ENCODE measurements at regions not wholly inside any gene's neighbourhood (a gene's known extent, or its start where the extent isn't known, plus 50 kb on each side); places are given as distances from the start of the nearest gene placed in this dataset.
"Not testable (repeated sequence)": the region's sequence is repeated elsewhere in the genome, so short reads cannot be mapped to it uniquely, and the experiment has no call there.

DNA sequence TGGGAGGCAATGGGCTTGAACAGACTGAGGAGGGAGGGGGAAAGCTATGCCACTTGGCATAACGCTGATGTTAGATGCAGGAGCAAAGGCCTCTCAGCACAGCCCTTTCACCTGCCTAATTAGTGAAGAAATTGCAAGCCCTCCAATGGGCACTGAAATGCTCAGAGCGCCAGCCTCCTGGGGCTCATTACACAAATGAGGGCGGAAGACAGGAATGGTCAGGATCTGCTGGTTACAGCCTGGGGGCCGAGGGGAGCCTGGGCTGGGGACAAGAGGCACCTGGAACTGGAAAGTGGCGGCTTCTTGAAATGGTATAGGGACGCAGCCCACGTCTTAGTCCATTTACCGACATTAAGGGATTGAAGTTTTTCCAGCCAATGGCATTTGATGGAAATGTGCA, 50.2 kb upstream of the PLET1 start:
- DNase-seq (ENCODE audit: low read depth in 2 of 2) = no peak

DNA sequence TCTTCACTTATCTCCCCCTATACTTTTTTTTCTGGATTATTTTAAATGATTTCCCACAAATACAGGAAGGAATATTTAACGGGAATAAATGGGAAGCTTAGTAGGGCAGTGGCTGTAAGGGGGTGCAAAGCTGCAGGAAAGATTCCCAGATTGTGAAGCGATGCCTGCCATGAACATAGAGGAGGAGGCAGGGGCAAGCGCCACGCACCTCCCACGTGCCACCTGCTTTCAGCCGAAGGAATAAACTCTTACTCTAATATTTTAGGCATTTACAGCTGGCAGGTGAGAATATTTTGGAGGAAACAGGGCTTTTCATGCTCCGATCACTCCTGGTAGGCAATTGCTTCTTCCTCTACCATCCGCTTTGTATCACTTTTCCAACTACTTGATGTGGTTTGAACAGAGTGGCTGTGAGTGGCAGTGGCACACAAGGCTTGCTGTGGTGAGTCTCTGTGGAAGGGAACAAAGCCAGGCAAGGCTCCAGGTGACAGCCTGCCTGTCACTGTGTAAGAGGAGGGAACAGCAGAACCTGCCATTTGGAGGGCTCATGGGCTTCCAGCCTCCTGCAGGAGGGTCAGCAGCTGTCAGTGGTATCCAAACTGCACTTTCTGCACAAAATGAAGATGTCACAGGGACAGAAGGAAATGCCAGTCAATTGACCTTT, 54.5 kb upstream of the PLET1 start:
- DNase-seq (ENCODE audit: low read depth in 2 of 2) = no peak

DNA sequence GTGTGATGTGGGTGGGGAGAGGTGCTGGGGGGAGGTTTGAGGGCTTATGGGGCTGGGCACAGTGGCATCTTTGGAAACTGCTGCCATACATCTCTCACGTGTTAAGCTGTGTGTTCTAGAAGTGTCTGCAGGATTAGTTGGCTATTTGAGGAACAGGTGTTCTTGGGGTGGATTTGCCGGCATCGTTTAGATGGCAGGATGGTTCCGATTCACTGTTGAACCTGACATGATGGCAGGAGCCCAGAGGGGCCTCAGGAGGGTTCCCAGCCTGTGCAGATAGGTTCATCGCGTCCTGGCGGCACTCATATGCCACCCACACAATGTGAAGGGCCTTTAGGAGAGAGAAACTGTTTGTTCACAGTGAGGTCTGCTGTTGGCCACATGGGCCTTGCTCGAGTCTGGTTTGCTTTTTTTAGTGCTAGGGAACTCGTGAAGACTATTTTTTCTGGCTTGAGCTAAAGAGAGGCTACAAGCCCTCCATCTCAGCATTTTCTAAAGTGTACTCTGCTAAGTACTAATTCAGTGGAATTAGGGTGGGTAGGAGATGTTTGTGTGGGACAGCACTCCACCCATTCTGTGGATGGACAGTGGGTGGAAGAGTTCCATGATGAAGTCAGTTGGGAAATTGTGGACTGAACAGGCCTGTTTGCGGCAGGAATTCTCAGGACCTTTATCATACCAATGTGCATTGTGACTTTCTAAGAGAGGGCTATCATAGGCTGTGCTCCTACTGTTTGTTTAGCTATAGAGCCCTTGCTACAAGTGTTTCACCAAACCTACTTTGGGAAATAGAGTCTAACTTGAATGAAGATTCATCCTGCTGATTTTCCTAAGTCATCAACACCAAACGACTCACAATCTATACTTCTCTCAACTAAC, 55.4 kb upstream of the PLET1 start:
- no peak for DNase-seq (ENCODE audit: low read depth in 2 of 2)

DNA sequence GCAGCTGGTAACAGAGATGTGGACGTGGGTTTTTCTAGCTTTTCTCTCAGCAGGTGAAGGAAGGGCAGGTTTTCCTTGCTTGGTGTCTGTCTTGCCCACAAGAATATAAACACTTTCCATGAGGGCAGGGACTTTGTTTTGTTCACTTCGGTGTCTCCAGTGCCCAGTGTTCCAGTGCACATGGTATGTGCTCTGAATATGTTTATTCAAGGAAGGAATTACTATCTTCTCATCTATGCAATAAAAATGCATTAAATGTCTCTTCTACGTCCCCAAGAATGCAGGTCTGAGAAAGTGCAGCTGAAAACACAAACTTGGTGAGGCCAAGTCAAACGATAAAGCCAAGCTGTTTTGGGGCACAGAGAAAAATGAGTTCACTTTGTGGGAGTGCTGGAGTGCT, 56.3 kb upstream of the PLET1 start:
- DNase-seq (ENCODE audit: low read depth in 2 of 2) = no peak

DNA sequence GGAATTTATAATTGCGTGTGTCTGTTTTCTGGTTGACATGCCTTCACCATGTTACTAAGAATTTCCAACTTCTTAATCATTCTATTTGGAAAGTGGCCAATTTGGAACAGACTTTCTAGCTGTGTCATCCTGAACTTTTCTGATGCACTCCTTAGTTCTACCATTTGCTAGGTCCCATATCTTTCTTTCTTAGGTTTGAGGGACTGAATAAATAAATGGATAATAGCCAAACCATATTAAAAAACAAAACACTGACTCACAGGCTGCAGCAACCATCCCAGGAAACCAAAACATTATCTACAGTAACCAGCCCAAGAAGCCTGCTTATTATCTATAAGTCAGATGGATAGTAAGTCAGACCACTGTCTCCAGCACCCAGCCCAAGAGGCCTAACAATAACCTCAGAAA, 57.5 kb upstream of the PLET1 start:
- DNase-seq (ENCODE audit: low read depth in 2 of 2) = no peak

DNA sequence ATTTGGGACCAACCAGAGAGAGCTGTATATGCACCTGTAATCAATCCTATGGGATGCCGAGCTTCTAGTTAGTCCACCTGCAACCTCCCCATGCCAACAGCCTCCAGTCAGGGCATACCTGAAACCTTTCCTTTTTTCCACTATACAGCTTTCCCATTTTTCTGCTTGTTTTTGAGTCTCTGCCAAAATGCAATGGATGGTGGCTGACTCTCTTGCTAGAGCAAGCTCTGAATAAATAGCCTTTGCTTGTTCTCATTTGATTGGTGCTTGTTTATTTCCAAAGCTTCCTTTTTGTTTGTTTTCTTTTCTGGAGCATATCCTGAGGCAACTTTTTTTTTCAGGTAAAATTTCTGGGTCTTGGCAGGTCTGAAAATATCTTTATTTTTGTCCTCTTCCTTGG, 58.0 kb upstream of the PLET1 start:
- no peak for DNase-seq (ENCODE audit: low read depth in 2 of 2)

DNA sequence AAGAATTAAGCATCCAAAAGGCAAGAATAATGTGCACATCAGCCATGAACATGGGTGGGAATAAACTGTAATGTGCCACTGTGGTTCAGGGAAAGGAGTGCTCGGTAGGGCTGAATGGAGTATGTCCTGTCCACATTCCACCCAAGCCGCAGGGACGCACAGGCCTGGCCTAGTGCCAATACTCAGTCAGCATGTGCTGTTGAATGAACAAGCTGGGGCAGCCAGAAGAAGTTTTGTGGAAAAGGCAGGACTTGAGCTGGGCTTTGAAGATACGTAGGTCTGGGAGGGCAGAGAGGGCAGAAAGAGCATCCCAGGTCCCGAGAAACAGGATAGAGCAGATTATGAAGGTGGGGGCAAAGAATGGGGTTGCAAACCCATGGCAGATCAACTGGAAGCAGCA, 60.0 kb upstream of the PLET1 start:
- no peak for DNase-seq (ENCODE audit: low read depth in 2 of 2)

DNA sequence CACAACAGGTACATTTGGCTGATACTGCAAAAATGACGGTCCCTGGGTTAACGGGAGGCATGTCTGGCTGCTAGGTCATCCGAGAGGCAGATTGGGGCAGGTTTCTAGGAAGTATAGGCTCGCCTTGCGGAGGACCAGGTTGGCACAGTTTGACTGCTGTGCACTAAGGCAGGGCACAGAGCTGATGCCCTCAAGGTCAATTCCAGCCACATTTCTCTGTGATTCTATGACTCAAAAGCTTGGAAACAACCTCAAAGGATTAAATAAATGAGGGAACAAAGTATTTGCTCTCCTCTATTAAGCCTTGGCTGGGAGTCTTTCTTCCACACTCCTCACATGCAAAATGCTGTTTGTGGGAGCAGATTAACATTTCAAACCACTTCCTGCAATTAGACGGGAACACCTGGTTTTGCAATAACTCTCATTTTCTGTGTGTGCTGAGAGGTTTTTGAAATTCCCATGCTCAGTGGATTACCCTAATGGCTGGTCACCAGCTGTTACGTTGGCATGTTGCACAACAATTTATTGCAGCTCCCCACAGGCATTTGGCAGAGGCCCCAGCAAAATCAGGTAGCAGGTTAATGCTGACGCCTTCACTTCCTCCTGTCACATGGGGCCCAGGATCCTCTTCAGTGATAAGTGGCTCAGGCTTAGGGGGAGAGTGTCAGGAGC, 61.0 kb upstream of the PLET1 start:
- no peak for DNase-seq (ENCODE audit: low read depth in 2 of 2)

DNA sequence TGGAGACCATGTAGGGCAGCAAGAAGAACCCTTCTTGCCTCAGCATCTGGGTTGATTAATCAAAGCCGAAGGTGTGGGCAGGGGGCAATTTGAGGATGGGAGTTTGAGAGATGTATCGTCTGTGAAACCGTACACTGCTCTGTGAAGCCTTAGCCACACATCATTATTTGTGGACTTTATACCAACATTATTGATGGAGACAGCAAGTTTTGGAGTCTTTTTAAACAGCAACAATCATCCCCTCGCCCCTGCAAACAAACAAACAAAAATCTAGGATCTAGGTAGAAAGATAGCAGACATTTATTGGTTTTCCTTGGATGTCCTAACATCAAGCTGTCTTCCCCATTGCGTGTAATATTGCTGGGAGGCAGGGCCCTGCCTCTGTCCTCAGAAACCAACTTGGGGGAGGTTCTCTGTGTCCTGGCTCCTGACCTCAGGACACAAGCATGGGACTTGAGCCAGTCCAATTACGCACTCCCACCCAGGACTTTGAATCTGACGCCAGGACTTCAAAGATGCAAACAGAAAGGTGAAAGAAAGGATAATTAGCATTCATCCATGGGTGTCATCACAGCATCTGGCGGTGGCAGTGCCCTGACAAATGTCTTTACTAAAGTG, 61.6 kb upstream of the PLET1 start:
- no peak for DNase-seq (ENCODE audit: low read depth in 2 of 2)

DNA sequence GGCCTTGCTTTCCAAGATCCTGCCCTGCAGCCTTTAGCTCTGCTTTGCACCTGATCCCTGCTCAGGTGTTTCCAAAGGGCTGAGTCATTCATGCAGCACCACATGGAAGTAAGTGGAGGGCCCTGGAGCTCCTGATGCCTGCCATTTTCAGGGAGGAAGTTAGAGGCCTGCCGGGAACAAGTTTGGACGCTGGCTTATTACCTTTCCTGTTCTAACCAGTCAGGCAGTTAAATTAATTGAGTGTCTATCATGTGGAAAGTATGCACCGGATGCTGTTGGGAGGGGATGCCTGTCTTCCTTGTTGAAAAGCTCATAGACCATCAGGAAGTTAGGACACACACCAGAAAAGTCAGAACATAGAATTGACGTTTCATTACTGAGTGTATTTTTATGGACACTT, 73.7 kb upstream of the PLET1 start:
- no peak for DNase-seq (ENCODE audit: low read depth in 2 of 2)

DNA sequence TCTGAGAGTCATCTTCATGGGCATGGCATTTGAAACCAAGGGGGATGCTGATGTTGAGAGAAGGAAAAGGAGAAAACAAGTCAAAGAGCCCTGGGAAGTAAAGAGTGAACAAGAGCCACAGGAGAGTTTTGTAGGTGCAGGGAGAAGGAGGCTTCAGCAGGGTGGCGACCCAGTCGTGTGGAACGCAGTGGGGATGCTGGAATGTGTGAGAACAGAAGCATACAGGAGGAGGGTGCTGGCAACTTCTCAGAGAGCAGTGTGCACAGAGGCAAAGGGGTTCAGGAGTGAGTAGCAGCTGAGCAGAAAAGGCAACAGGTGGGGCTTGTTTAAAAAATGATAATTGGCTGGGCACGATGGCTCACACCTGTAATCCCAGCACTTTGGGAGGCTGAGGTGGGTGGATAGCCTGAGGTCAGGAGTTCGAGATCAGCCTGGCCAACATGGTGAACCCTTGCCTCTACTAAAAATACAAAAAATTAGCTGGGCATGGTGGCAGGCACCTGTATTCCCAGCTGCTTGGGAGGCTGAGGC, 75.8 kb upstream of the PLET1 start:
- no peak for DNase-seq (ENCODE audit: low read depth in 2 of 2)

DNA sequence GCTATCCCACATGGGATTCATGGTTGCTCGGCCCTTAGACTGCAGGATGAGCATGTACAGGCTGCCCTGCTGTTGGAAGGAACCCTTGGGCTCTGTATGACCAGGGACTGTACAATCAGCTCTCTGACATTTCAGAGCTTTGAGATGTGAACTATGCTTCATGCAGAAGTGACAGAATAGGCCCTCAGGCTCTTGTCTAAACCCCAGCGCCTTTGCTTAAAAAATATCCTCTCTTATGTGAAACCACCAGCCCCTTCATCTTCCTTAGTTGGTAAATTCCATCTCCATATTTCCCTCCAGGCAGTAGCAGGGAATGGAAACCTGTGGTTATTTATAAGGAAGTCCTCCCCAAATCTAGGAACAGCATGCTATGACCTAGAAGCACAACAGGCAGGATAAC, 78.9 kb upstream of the PLET1 start:
- DNase-seq (ENCODE audit: low read depth in 2 of 2) = no peak

DNA sequence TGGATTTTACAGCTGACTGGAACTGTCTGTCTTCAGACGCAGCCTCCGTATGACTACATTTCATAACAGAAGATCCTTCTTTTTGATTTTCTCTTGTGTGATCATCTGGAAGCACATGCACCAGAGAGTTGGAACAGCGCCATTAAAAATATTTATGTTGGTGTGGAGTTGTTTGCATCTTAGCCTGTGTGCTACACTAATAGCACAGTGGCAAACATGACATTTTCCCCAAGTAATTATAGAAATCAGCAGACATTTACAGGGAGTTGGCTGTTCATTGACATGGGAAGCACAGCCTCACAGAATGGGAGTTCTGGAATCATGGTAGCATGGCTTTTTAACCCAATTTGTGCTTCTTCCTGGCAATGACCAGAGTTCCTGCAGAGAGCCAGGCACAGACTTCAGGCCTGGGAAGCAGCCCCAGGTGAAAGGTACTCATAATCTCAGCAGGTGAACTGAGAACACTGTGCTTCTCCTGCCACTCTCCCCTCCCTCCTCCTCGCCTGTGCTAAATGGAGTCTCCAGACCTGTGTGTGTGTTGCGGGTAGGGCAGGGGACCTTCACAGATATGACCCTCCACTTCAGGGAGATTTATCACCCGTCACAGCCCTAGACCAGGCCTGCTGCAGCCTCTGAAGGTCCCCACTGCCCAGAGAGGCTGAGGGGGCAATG, 82.8 kb upstream of the PLET1 start:
- no peak for DNase-seq (ENCODE audit: low read depth in 2 of 2)

DNA sequence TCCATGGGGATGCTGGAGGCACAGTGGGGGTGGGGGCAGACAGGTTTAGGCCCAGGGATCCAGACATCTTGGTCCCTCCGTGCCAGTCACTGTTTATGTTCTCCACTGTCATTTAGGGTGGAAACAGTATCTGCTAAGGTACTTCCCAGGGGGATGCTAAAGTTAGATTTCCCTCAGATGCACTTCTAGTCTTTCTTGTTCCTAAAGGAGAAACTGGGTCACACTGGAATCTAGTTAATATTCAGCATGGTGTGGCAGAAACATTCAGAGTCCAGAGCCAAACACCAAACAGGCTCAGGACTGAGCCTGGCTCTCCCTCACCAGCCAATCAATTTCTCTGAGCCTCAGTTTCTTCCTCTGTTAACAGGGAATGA, 83.4 kb upstream of the PLET1 start:
- no peak for DNase-seq (ENCODE audit: low read depth in 2 of 2)

DNA sequence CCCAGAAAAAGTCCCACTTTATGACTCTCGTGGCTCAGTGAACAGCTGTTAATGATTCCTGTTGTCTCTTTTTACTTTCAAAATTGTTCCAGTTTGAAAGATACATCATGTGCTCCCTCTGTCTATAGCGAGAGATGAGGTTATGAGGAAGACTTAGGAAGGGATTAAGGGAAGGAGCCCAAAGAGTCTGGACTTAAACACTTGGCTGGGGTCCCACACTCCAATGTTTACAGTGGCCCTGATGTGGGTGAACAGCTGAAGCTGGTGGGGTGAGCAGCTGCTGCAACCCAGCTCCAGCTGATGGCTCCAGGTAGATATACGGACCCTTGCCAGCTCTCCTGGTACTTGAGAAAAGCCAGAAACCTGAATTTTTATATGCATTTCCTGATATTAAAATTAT, 84.5 kb upstream of the PLET1 start:
- no peak for DNase-seq (ENCODE audit: low read depth in 2 of 2)

DNA sequence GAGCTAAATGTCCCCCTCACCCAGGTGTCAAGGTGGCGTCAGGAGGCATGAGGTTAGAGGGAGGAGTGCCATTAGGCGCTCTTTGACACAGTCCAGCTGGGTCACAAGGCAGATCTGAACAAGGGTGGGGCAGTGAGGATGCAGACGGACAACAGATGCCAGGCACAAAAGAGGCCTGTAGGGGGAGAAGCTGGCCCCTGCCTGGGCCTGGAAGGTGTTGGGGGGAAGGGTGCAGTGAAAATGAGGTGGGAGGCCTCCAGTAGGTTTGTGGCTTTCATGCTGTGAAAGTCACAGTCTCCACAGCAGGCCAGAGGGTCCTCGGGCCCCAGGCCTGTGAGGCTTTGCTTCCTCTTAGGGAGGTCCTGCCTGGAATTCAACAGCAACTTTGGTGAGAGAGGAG, 85.0 kb upstream of the PLET1 start:
- no peak for DNase-seq (ENCODE audit: low read depth in 2 of 2)

DNA sequence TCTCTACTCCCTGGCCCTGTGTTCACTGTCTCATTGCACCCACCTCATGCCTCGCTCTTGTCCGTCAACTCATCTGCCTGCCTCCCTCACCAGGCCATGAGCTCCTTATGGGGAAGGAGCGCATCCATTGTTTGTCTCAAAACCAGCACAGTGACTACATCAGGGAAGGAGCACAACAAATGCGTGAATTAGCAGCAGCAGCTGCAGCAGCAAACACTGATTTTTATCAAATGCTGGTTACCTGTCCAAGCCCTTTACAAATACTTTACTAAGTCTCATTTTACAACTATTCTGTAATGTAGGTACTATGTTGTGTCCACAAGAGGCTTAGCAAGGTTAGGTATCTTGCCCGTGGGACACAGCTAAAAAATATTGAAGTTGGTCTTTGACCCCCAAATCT, 85.9 kb upstream of the PLET1 start:
- DNase-seq (ENCODE audit: low read depth in 2 of 2) = no peak

DNA sequence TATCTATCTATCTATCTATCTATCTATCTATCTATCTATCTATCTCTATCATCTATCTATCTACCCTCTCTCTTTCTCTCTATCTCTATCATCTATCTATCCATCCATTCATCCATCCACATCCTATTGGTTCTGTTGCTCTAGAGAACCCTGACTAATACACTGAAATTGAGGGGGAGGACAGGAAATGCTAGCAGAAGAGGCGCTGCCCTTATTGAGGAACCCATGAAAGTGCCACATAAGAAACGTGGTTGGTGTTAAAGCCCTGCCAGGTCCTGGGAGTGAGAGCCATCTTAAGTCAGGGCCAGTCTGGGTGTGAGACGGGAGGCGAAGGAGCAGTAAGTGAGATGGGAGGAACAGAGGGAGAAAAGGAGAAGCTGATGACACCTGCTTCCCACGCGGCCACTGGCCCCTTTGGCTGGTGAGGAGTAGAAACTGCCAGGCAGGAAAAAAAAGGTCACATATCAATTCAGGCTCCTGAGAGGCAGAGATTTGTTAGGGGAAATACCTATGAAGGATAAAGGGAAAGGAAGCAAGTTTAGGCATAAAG, 87.9 kb upstream of the PLET1 start:
- DNase-seq (ENCODE audit: low read depth in 2 of 2) = no peak

DNA sequence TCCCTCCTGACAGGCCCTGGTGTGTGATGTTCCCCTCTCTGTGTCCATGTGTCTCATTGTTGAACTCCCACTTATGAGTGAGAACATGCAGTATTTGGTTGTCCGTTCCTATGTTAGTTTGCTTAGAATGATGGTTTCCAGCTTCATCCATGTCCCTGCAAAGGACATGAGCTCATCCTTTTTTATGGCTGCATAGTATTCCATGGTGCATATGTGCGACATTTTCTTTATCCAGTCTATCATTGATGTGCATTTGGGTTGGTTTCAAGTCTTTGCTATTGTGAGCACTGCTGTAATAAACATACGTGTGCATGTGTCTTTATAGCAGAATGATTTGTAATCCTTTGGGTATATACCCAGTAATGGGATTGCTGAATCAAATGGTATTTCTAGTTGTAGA, 90.8 kb upstream of the PLET1 start:
- DNase-seq (ENCODE audit: low read depth in 2 of 2) = not testable (repeated sequence)

DNA sequence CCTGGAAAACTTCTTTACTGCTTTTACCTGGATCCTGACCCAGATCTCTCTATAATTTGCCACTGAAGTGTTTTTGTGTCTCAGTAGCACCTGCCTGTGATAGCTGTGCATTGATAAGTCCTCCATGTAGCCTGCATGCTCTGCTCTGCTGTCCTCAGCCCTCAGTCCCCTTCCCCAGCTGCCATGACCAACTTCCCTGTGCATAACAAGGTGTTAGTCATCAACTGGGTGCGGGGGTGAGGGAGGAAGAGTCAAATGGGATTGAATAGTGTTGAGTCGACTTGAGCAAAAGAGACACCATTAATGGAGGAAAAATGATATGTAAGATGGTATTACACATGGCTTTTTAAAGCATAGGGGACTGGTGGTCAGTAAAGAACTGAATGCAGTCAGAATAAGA, 92.2 kb upstream of the PLET1 start:
- no peak for DNase-seq (ENCODE audit: low read depth in 2 of 2)

DNA sequence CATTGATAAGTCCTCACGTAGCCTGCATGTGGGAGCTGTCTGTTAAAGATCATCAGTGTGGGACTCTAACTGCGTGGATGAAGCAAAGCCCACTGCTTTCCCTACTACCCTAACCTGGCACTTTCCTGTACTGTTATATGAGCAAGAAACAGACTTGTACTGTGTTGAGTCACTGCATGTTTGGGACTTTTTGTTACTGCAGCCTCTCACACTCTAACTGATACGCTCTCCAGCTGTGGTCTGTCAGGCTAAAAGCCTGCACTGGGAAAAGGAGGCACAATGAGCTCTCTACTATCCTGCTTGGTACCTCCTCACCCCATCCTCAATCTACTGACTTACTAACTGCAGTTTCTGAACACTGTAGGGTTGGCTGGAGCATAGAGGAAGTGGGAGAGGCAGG, 93.7 kb upstream of the PLET1 start:
- no peak for DNase-seq (ENCODE audit: low read depth in 2 of 2)
